DOHH2 (cell line): ENCODE measurements at regions not wholly inside any gene's neighbourhood (a gene's known extent, or its start where the extent isn't known, plus 50 kb on each side); places are given as distances from the start of the nearest gene placed in this dataset.
"Not testable (repeated sequence)": the region's sequence is repeated elsewhere in the genome, so short reads cannot be mapped to it uniquely, and the experiment has no call there.

ENCODE experiments used
- H3F3A ChIP-seq: fragments of 200-600 bp; sonication (generic), shearing (Covaris generic); 2 replicates; pipeline ENCODE4 v1.6.0; 2016; ENCODE audit warnings: antibody characterized with exemption, mild to moderate bottlenecking; ENCODE audit not compliant: control insufficient read depth, insufficient read depth
- H3K27ac ChIP-seq: fragments of 200-600 bp; sonication (generic); 2 replicates; pipeline ENCODE4 v1.5.1; 2014; ENCODE audit warnings: low read depth, mild to moderate bottlenecking, low read length, moderate library complexity
- H3K27me3 ChIP-seq: fragments of 200-600 bp; sonication (generic); 2 replicates; pipeline ENCODE4 v1.6.1; 2014; ENCODE audit warnings: mild to moderate bottlenecking, low read length, mixed read lengths; ENCODE audit not compliant: control insufficient read depth
- H3K36me3 ChIP-seq: fragments of 200-600 bp; sonication (generic); 2 replicates; pipeline ENCODE4 v1.6.1; 2014; ENCODE audit warnings: mild to moderate bottlenecking, low read length, moderate library complexity, mixed read lengths; ENCODE audit not compliant: control insufficient read depth
- H3K4me1 ChIP-seq: fragments of 200-600 bp; sonication (generic); 2 replicates; pipeline ENCODE4 v1.6.1; 2014; ENCODE audit warnings: mild to moderate bottlenecking, low read length, mixed read lengths; ENCODE audit not compliant: control insufficient read depth
- H3K4me2 ChIP-seq: fragments of 200-600 bp; sonication (generic); 2 replicates; pipeline ENCODE4 v1.6.0; 2014; ENCODE audit warnings: mild to moderate bottlenecking, low read length, moderate library complexity
- H3K4me3 ChIP-seq: fragments of 200-600 bp; sonication (generic); 2 replicates; pipeline ENCODE4 v1.5.1; 2014; ENCODE audit warnings: mild to moderate bottlenecking, low read length, mixed read lengths
- H3K79me2 ChIP-seq: fragments of 200-600 bp; sonication (generic); 2 replicates; pipeline ENCODE4 v1.6.1; 2014; ENCODE audit warnings: mild to moderate bottlenecking, low read length, mixed read lengths; ENCODE audit not compliant: control insufficient read depth
- H3K9me2 ChIP-seq: fragments of 200-600 bp; sonication (generic); replicated peaks from 2 replicates; pipeline ENCODE4 v1.6.1; 2014; ENCODE audit warnings: mild to moderate bottlenecking, low read length, mixed read lengths; ENCODE audit not compliant: control insufficient read depth
- H3K9me3 ChIP-seq: fragments of 200-600 bp; sonication (generic); 2 replicates; pipeline ENCODE4 v1.6.1; 2014; ENCODE audit warnings: antibody characterized with exemption, low read length, mixed read lengths; ENCODE audit not compliant: control insufficient read depth, insufficient read depth
- H4K20me1 ChIP-seq: fragments of 200-600 bp; sonication (generic); 2 replicates; pipeline ENCODE4 v1.6.0; 2014; ENCODE audit warnings: low read depth, mild to moderate bottlenecking, antibody characterized with exemption, low read length, moderate library complexity; ENCODE audit not compliant: control insufficient read depth, insufficient read depth
- CTCF ChIP-seq: fragments of 200-600 bp; sonication (generic); IDR thresholded peaks from one replicate; pipeline ENCODE4 v1.5.1; 2014; ENCODE audit warnings: antibody characterized with exemption, mild to moderate bottlenecking, low read depth, low read length; ENCODE audit not compliant: poor library complexity, severe bottlenecking
- EZH2phosphoT487 ChIP-seq: fragments of 200-600 bp; sonication (generic); IDR thresholded peaks from 2 replicates; pipeline ENCODE4 v1.6.1; 2017; ENCODE audit warnings: borderline replicate concordance, mild to moderate bottlenecking, antibody characterized with exemption, low read length, moderate library complexity, mixed read lengths

- TF ChIP-seq CTCF (no peak), EZH2phosphoT487 (no peak)
- no peak overlapping the region for H3K4me2 ChIP-seq
These were observed 209.0 kb upstream of the PRSS16 start for GRCh38 chr6:27038498-27038897.

GRCh38 chr6:27040244-27041042, 207.1 kb upstream of the PRSS16 start:
- Histone ChIP-seq H3K4me2 (no peak overlapping the region), H3K27ac (no peak overlapping the region), H3K36me3 (no peaks in the 10 kb centered on the region), H3F3A (no peaks in the 10 kb centered on the region), H3K9me2 (no peaks in the 10 kb centered on the region), H3K27me3 (no peaks in the 10 kb centered on the region), H3K9me3 (no peaks in the 10 kb centered on the region), H3K4me1 (no peaks in the 10 kb centered on the region), H3K4me3 (no peak overlapping the region), H4K20me1 (no peaks in the 10 kb centered on the region), H3K79me2 (no peaks in the 10 kb centered on the region)
- TF ChIP-seq EZH2phosphoT487 (no peak), CTCF (no peak)

More at GRCh38 chr6:27038498-27038897, 209.0 kb upstream of the PRSS16 start:
- no peaks in the 10 kb centered on the region for H3K9me2 ChIP-seq
- no peak overlapping the region for H3K27ac ChIP-seq
- H4K20me1 ChIP-seq, result no peaks in the 10 kb centered on the region
- H3K79me2 ChIP-seq, result no peaks in the 10 kb centered on the region
- no peak overlapping the region for H3K4me3 ChIP-seq
- H3K9me3 ChIP-seq, result no peaks in the 10 kb centered on the region
- H3K4me1 ChIP-seq, result no peaks in the 10 kb centered on the region
- H3K36me3 ChIP-seq, result no peaks in the 10 kb centered on the region
- H3F3A ChIP-seq, result no peaks in the 10 kb centered on the region
- no peaks in the 10 kb centered on the region for H3K27me3 ChIP-seq

- no peaks in the 10 kb centered on the region; the same call in 1 of the 2 replicates for H3K9me3 ChIP-seq
- no peak overlapping the region for H3K4me3 ChIP-seq
- no peak overlapping the region for H3K27ac ChIP-seq
- H3K79me2 ChIP-seq, result no peaks in the 10 kb centered on the region
- H3K9me2 ChIP-seq, result no peaks in the 10 kb centered on the region
- H3K36me3 ChIP-seq, result no peaks in the 10 kb centered on the region
- H3K4me2 ChIP-seq, result no peak overlapping the region
- H3F3A ChIP-seq, result no peaks in the 10 kb centered on the region
- no peaks in the 10 kb centered on the region for H3K4me1 ChIP-seq
- no peaks in the 10 kb centered on the region for H3K27me3 ChIP-seq
- no peaks in the 10 kb centered on the region for H4K20me1 ChIP-seq
- TF ChIP-seq CTCF (no peak), EZH2phosphoT487 (no peak)
These were observed 204.3 kb upstream of the PRSS16 start for GRCh38 chr6:27043244-27043643.

- not testable (repeated sequence) for H3K9me3 ChIP-seq, H3F3A ChIP-seq, H3K79me2 ChIP-seq
These were observed 202.4 kb upstream of the PRSS16 start for GRCh38 chr6:27045131-27045530.

GRCh38 chr6:27047725-27048124, 199.8 kb upstream of the PRSS16 start:
- not testable (repeated sequence) for H3F3A ChIP-seq, H3K4me3 ChIP-seq, H3K79me2 ChIP-seq, H4K20me1 ChIP-seq, H3K9me3 ChIP-seq, H3K36me3 ChIP-seq, H3K27me3 ChIP-seq, H3K9me2 ChIP-seq, H3K4me2 ChIP-seq, H3K27ac ChIP-seq, H3K4me1 ChIP-seq

More at GRCh38 chr6:27045131-27045530, 202.4 kb upstream of the PRSS16 start:
- not testable (repeated sequence) for H3K4me1 ChIP-seq, H3K9me2 ChIP-seq, H3K27ac ChIP-seq, H3K27me3 ChIP-seq, H3K4me3 ChIP-seq, H3K4me2 ChIP-seq, H3K36me3 ChIP-seq, H4K20me1 ChIP-seq
